Lower leg skin (tissue), 3 donors: ENCODE measurements at regions not wholly inside any gene's neighbourhood (a gene's known extent, or its start where the extent isn't known, plus 50 kb on each side); places are given as distances from the start of the nearest gene placed in this dataset.

ENCODE experiments used
- POLR2A ChIP-seq, 2 donors: fragments of 450-650 bp; IDR thresholded peaks; one replicate each; pipeline ENCODE4 v1.6.1; 2016 to 2017; ENCODE audit warnings: antibody characterized with exemption in 2 of 2, mild to moderate bottlenecking in 1 of 2, moderate library complexity in 1 of 2
- TF ChIP-seq, protein P1 (sequence below), 3 donors: fragments of 450-650 bp; IDR thresholded peaks; one replicate each; pipeline ENCODE4 v1.5.1; 2016; ENCODE audit warnings: antibody characterized with exemption in 3 of 3, mild to moderate bottlenecking in 3 of 3, moderate library complexity in 2 of 3

DNA sequence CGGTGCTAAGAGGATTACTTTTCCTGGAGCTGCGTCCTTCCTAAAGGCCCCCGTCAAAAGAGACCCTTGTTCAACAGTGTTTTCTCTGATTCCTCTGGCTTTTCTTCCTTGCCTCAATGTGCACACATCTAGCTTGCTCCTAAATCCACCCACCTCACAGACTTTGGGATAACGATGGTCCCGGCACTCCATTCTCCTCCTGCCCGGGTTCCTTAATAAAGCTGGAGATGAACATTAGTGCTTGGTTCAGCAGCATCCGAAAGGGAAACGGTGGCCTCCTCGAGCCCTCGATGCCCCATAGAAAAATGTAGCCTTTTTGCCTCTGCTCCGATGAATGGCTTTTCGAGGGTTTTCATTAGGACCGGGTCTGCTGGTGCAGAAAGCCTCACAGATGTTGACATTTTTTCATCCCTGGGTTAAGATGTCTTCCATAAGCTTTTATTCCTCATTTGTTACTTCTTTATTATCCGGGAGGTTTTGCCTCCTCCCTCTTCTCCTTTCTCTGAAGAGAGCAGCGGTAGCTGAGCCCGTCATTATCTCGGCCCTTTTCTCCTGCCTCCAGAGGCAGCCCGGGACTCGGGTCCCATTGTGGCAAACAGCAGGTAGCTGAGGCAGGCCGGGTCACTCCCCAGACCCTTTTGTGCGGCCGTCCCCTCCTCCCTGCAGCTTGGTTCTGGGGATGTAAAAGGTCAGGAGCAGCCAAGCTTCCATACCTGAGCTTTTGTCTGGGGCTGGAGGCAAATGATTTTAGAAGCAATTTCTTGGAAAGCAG, 64.6 kb downstream of the CPN2 start:
- TF ChIP-seq, protein P1, sequence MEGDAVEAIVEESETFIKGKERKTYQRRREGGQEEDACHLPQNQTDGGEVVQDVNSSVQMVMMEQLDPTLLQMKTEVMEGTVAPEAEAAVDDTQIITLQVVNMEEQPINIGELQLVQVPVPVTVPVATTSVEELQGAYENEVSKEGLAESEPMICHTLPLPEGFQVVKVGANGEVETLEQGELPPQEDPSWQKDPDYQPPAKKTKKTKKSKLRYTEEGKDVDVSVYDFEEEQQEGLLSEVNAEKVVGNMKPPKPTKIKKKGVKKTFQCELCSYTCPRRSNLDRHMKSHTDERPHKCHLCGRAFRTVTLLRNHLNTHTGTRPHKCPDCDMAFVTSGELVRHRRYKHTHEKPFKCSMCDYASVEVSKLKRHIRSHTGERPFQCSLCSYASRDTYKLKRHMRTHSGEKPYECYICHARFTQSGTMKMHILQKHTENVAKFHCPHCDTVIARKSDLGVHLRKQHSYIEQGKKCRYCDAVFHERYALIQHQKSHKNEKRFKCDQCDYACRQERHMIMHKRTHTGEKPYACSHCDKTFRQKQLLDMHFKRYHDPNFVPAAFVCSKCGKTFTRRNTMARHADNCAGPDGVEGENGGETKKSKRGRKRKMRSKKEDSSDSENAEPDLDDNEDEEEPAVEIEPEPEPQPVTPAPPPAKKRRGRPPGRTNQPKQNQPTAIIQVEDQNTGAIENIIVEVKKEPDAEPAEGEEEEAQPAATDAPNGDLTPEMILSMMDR (IDR thresholded peaks at IDR 0.05), result no peak
- no peak for TF ChIP-seq POLR2A (IDR thresholded peaks at IDR 0.05)
